Activated T-cell treated with anti-CD3 and anti-CD28 coated beads, Interleukin-2, amount 50 U/mL, for 72 hours (primary cell): ENCODE measurements at regions not wholly inside any gene's neighbourhood (a gene's known extent, or its start where the extent isn't known, plus 50 kb on each side); places are given as distances from the start of the nearest gene placed in this dataset.
"Not testable (repeated sequence)": the region's sequence is repeated elsewhere in the genome, so short reads cannot be mapped to it uniquely, and the experiment has no call there.

ENCODE experiments used
- ATAC-seq, 2 donors: fragments of 150-1000 bp; cut with Tn5 transposase; replicated peaks in 1 of 2; 2 replicates each; pipeline ENCODE4 v1.10.0; 2021; ENCODE audit warnings: moderate library complexity in 2 of 2, mild to moderate bottlenecking in 1 of 2
- DNase-seq, 2 donors: peaks; one replicate each; pipeline ENCODE4 v3.0.0; 2021 to 2022; ENCODE audit warnings: mixed read lengths in 1 of 2
- H3K27ac Mint-ChIP-seq: one replicate; pipeline ENCODE4 v1.8.0; 2022; ENCODE audit warnings: mild to moderate bottlenecking, moderate library complexity, mixed read lengths
- H3K27me3 Mint-ChIP-seq: one replicate; pipeline ENCODE4 v1.8.0; 2022; ENCODE audit warnings: low read depth, mixed read lengths
- H3K36me3 Mint-ChIP-seq, 2 donors: one replicate each; pipeline ENCODE4 v1.8.0; 2022; ENCODE audit warnings: mixed read lengths in 2 of 2, mild to moderate bottlenecking in 1 of 2; ENCODE audit not compliant: insufficient read depth in 2 of 2
- H3K4me1 Mint-ChIP-seq: one replicate; pipeline ENCODE4 v1.8.0; 2022; ENCODE audit warnings: low read depth, mixed read lengths
- H3K4me3 Mint-ChIP-seq, 2 donors: one replicate each; pipeline ENCODE4 v1.8.0; 2022; ENCODE audit warnings: mild to moderate bottlenecking in 2 of 2, mixed read lengths in 2 of 2, moderate library complexity in 2 of 2
- H3K9me3 Mint-ChIP-seq, 2 donors: one replicate each; pipeline ENCODE4 v1.8.0; 2022; ENCODE audit warnings: mixed read lengths in 2 of 2

- H3K27ac Mint-ChIP-seq, result no peak overlapping the region
- DNase-seq (no peak), ATAC-seq (no peak)
- no peaks in the 10 kb centered on the region for H3K27me3 Mint-ChIP-seq
- no peaks in the 10 kb centered on the region for H3K36me3 Mint-ChIP-seq
- no peaks in the 10 kb centered on the region for H3K9me3 Mint-ChIP-seq
- H3K4me1 Mint-ChIP-seq, result no peaks in the 10 kb centered on the region
- no peak overlapping the region for H3K4me3 Mint-ChIP-seq
Observed at GRCh38 chr13:22800526-22801401, 380.0 kb upstream of the SGCG start.

GRCh38 chr13:22801402-22802003 lies 379.3 kb upstream of the SGCG start:
- ATAC-seq, result no peak
- H3K27me3 Mint-ChIP-seq, result no peaks in the 10 kb centered on the region
- no peak overlapping the region for H3K27ac Mint-ChIP-seq
- H3K4me3 Mint-ChIP-seq, result no peak overlapping the region
- DNase-seq, result no peak
- H3K36me3 Mint-ChIP-seq, result no peaks in the 10 kb centered on the region
- H3K4me1 Mint-ChIP-seq, result no peaks in the 10 kb centered on the region
- H3K9me3 Mint-ChIP-seq, result no peaks in the 10 kb centered on the region

- Mint-ChIP-seq H3K27me3 (no peaks in the 10 kb centered on the region), H3K27ac (no peak overlapping the region), H3K36me3 (no peaks in the 10 kb centered on the region), H3K4me1 (no peaks in the 10 kb centered on the region), H3K4me3 (no peak overlapping the region), H3K9me3 (no peaks in the 10 kb centered on the region)
- ATAC-seq, result no peak
- no peak for DNase-seq
Observed at GRCh38 chr13:22812793-22813192, 368.0 kb upstream of the SGCG start.

GRCh38 chr13:22813531-22814377 lies 367.0 kb upstream of the SGCG start:
- DNase-seq, H3K27me3 Mint-ChIP-seq, H3K4me1 Mint-ChIP-seq, ATAC-seq, H3K4me3 Mint-ChIP-seq, H3K27ac Mint-ChIP-seq, H3K36me3 Mint-ChIP-seq, H3K9me3 Mint-ChIP-seq: not testable (repeated sequence)

GRCh38 chr13:22814433-22814832 lies 366.3 kb upstream of the SGCG start:
- DNase-seq, ATAC-seq, H3K27me3 Mint-ChIP-seq, H3K4me3 Mint-ChIP-seq, H3K9me3 Mint-ChIP-seq, H3K27ac Mint-ChIP-seq, H3K36me3 Mint-ChIP-seq, H3K4me1 Mint-ChIP-seq: not testable (repeated sequence)

- Mint-ChIP-seq H3K9me3 (peaks cover 0 to 4% of the 10 kb centered on the region in 2 donors), H3K4me3 (no peak overlapping the region), H3K4me1 (no peaks in the 10 kb centered on the region), H3K36me3 (no peaks in the 10 kb centered on the region), H3K27me3 (no peaks in the 10 kb centered on the region), H3K27ac (no peak overlapping the region)
- no peak for ATAC-seq
- DNase-seq, result no peak
Observed at GRCh38 chr13:22821589-22821988, 359.2 kb upstream of the SGCG start.

GRCh38 chr13:22825186-22825585 lies 355.6 kb upstream of the SGCG start:
- Mint-ChIP-seq H3K4me3 (no peak overlapping the region), H3K27me3 (no peaks in the 10 kb centered on the region), H3K9me3 (peaks cover 0 to 2% of the 10 kb centered on the region in 2 donors), H3K27ac (no peak overlapping the region), H3K4me1 (no peaks in the 10 kb centered on the region), H3K36me3 (no peaks in the 10 kb centered on the region)
- DNase-seq (no peak), ATAC-seq (no peak)

GRCh38 chr13:22828081-22828480 lies 352.7 kb upstream of the SGCG start:
- no peak overlapping the region for H3K27ac Mint-ChIP-seq
- no peaks in the 10 kb centered on the region for H3K36me3 Mint-ChIP-seq

GRCh38 chr13:22836475-22836874 lies 344.3 kb upstream of the SGCG start:
- peaks cover 28% of the 10 kb centered on the region for H3K27me3 Mint-ChIP-seq
- no peak overlapping the region for H3K4me3 Mint-ChIP-seq
- no peaks in the 10 kb centered on the region for H3K4me1 Mint-ChIP-seq

More at GRCh38 chr13:22828081-22828480, 352.7 kb upstream of the SGCG start:
- Mint-ChIP-seq H3K27me3 (no peaks in the 10 kb centered on the region), H3K9me3 (peaks cover 0 to 2% of the 10 kb centered on the region in 2 donors), H3K4me1 (no peaks in the 10 kb centered on the region), H3K4me3 (no peak overlapping the region)
- DNase-seq (no peak), ATAC-seq (no peak)

GRCh38 chr13:22837980-22838647 lies 342.7 kb upstream of the SGCG start:
- no peak overlapping the region for H3K4me3 Mint-ChIP-seq
- no peaks in the 10 kb centered on the region for H3K4me1 Mint-ChIP-seq
- H3K27me3 Mint-ChIP-seq, result peaks cover 28% of the 10 kb centered on the region
- no peaks in the 10 kb centered on the region for H3K36me3 Mint-ChIP-seq
- ATAC-seq (no peak), DNase-seq (no peak)
- H3K27ac Mint-ChIP-seq, result no peak overlapping the region
- no peaks in the 10 kb centered on the region for H3K9me3 Mint-ChIP-seq

More at GRCh38 chr13:22836475-22836874, 344.3 kb upstream of the SGCG start:
- DNase-seq (no peak), ATAC-seq (no peak)
- no peaks in the 10 kb centered on the region for H3K9me3 Mint-ChIP-seq
- no peaks in the 10 kb centered on the region for H3K36me3 Mint-ChIP-seq
- H3K27ac Mint-ChIP-seq, result no peak overlapping the region

- ATAC-seq, result no peak
- H3K36me3 Mint-ChIP-seq, result no peaks in the 10 kb centered on the region
Observed at GRCh38 chr13:22839603-22840530, 340.9 kb upstream of the SGCG start.

GRCh38 chr13:22846551-22846950 lies 334.2 kb upstream of the SGCG start:
- DNase-seq, result no peak
- H3K9me3 Mint-ChIP-seq, result no peaks in the 10 kb centered on the region
- H3K27ac Mint-ChIP-seq, result no peak overlapping the region
- H3K4me1 Mint-ChIP-seq, result no peaks in the 10 kb centered on the region
- no peak for ATAC-seq
- H3K4me3 Mint-ChIP-seq, result no peak overlapping the region
- no peaks in the 10 kb centered on the region for H3K36me3 Mint-ChIP-seq
- no peaks in the 10 kb centered on the region for H3K27me3 Mint-ChIP-seq

More at GRCh38 chr13:22839603-22840530, 340.9 kb upstream of the SGCG start:
- H3K27ac Mint-ChIP-seq, result no peak overlapping the region
- H3K27me3 Mint-ChIP-seq, result peaks cover 28% of the 10 kb centered on the region
- no peak overlapping the region for H3K4me3 Mint-ChIP-seq
- H3K4me1 Mint-ChIP-seq, result no peaks in the 10 kb centered on the region
- no peaks in the 10 kb centered on the region for H3K9me3 Mint-ChIP-seq
- DNase-seq, result no peak
